ENCODE measurements at regions not wholly inside any gene's neighbourhood (a gene's known extent, or its start where the extent isn't known, plus 50 kb on each side); places are given as distances from the start of the nearest gene placed in this dataset.

DNA sequence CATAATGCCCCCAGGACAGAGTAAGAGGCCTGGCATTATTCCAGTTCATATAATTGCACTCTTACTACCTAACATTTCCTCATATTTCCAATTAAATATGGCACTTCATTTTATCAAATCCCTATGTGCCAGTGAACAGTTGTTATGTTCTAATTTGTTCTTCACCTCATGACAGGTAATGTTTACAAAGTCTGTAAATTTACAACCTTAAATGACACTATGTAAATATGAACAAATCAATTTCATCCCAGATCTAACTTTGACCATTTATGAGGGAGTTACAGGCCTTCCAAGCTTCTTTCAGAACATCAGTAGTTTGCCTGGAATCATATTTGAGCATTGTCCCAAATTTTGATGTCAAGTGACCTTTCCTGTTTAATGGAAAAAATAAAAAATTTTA lies 592.6 kb upstream of the CDH6 start:
- TF ChIP-seq, protein P1, sequence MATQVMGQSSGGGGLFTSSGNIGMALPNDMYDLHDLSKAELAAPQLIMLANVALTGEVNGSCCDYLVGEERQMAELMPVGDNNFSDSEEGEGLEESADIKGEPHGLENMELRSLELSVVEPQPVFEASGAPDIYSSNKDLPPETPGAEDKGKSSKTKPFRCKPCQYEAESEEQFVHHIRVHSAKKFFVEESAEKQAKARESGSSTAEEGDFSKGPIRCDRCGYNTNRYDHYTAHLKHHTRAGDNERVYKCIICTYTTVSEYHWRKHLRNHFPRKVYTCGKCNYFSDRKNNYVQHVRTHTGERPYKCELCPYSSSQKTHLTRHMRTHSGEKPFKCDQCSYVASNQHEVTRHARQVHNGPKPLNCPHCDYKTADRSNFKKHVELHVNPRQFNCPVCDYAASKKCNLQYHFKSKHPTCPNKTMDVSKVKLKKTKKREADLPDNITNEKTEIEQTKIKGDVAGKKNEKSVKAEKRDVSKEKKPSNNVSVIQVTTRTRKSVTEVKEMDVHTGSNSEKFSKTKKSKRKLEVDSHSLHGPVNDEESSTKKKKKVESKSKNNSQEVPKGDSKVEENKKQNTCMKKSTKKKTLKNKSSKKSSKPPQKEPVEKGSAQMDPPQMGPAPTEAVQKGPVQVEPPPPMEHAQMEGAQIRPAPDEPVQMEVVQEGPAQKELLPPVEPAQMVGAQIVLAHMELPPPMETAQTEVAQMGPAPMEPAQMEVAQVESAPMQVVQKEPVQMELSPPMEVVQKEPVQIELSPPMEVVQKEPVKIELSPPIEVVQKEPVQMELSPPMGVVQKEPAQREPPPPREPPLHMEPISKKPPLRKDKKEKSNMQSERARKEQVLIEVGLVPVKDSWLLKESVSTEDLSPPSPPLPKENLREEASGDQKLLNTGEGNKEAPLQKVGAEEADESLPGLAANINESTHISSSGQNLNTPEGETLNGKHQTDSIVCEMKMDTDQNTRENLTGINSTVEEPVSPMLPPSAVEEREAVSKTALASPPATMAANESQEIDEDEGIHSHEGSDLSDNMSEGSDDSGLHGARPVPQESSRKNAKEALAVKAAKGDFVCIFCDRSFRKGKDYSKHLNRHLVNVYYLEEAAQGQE (IDR thresholded peaks at IDR 0.05; ENCODE audit: insufficient replicate concordance, low read depth), result no peak
- TF ChIP-seq, protein P2, sequence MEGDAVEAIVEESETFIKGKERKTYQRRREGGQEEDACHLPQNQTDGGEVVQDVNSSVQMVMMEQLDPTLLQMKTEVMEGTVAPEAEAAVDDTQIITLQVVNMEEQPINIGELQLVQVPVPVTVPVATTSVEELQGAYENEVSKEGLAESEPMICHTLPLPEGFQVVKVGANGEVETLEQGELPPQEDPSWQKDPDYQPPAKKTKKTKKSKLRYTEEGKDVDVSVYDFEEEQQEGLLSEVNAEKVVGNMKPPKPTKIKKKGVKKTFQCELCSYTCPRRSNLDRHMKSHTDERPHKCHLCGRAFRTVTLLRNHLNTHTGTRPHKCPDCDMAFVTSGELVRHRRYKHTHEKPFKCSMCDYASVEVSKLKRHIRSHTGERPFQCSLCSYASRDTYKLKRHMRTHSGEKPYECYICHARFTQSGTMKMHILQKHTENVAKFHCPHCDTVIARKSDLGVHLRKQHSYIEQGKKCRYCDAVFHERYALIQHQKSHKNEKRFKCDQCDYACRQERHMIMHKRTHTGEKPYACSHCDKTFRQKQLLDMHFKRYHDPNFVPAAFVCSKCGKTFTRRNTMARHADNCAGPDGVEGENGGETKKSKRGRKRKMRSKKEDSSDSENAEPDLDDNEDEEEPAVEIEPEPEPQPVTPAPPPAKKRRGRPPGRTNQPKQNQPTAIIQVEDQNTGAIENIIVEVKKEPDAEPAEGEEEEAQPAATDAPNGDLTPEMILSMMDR (IDR thresholded peaks at IDR 0.05; ENCODE audit: insufficient read depth, low read length), result no peak

All from HL-60 (cell line).